AG09319 (cell line): ENCODE measurements at regions not wholly inside any gene's neighbourhood (a gene's known extent, or its start where the extent isn't known, plus 50 kb on each side); places are given as distances from the start of the nearest gene placed in this dataset.

Experiments
- DNase-seq: peaks from one replicate; pipeline ENCODE4 v3.0.0-alpha.2; 2010; ENCODE audit warnings: low read depth; ENCODE audit errors: extremely low read depth
- TF ChIP-seq, protein P1 (sequence below): IDR thresholded peaks from 2 replicates; pipeline ENCODE4 v1.5.1; 2011; ENCODE audit warnings: low read depth, mild to moderate bottlenecking, inconsistent platforms, low read length, moderate library complexity

DNA sequence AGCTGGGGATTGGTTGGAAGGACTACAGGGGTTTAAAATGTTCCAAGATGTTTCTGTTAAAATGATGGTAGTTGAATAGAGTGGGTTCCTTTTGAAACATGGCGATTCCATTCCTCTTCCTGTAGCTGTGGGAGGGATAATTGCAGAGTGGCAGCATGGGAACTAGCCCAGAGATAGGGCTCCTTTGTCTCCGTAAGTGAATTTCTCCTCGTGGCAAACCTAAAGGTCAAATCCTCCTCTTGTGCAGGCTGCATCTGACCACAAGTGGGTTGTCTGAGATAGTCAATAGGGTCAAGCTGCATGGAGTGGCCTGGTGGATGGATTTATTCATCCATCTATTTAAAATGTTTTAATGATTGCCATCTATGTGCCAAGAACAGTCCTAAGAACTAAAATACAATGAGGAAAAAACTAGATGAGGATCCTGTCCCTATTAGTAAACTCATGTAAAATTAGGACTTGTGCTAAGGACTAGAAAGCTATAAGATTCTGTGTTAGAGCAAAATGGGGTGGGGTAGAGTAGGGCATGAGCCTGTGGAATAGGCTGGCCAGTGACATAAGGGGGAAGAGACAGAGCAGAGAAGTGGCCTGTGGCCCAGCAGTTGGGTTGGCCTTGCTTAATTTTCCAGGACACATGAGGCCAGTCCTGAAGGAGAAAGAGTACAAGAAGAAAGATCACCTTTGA, 89.1 kb upstream of the IVNS1ABP start:
- TF ChIP-seq, protein P1, sequence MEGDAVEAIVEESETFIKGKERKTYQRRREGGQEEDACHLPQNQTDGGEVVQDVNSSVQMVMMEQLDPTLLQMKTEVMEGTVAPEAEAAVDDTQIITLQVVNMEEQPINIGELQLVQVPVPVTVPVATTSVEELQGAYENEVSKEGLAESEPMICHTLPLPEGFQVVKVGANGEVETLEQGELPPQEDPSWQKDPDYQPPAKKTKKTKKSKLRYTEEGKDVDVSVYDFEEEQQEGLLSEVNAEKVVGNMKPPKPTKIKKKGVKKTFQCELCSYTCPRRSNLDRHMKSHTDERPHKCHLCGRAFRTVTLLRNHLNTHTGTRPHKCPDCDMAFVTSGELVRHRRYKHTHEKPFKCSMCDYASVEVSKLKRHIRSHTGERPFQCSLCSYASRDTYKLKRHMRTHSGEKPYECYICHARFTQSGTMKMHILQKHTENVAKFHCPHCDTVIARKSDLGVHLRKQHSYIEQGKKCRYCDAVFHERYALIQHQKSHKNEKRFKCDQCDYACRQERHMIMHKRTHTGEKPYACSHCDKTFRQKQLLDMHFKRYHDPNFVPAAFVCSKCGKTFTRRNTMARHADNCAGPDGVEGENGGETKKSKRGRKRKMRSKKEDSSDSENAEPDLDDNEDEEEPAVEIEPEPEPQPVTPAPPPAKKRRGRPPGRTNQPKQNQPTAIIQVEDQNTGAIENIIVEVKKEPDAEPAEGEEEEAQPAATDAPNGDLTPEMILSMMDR, result no peak
- DNase-seq, result no peak

DNA sequence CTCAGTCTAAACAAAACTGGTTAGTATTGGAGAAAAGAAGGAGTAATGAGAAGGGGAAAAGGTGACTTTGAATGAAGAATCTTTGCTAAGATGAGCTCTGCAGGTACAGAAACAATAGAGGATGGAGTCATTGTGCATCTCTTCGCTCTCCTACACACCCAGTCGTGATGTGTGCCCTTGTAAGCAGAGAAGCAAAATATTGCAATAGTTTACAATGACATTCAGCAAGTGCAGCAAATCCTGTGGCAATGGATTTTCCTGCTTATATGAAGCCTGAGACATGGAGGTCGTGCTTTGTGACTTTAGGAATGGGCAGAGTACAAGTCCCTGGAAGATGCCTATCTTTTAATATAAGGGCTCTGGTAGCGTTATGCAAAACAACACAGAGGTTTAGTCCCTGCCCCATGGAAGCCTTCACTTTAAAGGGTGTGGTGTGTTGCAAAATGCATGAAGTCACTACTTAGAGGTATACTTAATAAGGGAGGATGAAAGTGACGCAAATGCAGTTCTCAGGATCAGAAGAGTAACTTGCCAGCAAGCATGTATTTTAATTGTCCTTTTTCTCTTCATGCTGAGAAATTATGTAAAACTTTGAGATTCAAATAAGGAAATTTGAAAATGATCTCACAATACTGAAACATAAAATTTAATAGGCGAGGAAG, 88.0 kb upstream of the IVNS1ABP start:
- TF ChIP-seq, protein P1, result no peak

DNA sequence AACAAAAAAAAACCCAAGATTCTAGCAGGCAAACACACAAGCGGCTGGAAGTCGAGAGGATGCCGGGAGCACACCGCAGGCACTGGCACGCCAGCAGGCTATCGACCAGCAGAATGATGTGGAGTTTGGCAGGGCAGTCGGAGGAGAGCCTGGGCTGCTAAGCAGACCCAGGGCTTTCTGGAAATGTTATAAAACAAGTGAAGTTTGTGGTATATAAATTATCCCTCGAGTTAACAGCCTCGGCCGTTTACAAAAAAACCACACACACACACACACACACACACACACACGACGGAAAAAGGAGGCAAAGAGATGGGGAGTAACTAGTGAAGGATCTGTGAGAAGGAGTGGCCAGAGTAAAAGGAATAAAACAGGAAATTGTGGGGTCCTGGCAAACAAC, 87.2 kb upstream of the IVNS1ABP start:
- TF ChIP-seq, protein P1, result no peak
- no peak for DNase-seq

More for the DNA sequence above, 88.0 kb upstream of the IVNS1ABP start:
- DNase-seq, result no peak

DNA sequence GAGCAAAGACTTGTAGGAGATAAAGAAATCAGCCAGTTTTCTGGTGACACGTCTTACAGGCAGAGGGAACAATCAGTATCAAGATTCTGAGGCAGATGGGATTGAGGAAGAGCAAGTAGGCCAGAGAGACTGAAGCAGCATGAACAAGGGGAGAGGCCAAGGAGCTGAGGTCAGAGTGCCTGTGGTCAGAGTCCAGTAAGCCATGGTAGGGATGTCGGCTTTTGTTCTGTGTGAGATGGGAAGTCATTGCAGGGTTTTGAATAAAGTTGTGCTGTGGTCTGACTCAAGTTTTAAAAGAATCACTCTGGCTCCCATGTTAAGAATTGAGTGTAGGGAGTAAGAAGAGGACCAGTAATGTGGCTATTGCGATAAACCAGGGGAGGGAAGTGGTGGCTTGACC, 85.9 kb upstream of the IVNS1ABP start:
- TF ChIP-seq, protein P1, result no peak

DNA sequence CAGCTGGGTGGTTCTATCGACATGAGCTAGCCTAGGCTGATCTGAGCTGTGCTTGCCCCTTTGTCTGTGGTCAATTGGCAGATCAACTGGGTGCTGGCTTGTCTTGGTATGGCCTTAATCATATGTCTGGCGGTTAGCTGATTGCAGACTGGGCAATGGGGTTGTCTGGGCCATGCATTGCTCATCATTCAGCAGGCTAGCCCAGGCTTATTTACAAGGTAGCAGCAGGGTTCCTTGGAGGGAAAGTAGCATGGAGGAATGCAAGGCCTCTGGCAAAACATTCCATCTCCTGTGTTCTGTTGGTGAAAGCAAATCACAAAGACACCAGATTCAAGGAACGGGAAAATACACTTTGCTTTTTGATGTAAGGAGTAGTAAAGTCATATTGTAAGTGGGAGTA, 84.0 kb upstream of the IVNS1ABP start:
- no peak for DNase-seq
- TF ChIP-seq, protein P1, result no peak

More for the DNA sequence above, 85.9 kb upstream of the IVNS1ABP start:
- no peak for DNase-seq

DNA sequence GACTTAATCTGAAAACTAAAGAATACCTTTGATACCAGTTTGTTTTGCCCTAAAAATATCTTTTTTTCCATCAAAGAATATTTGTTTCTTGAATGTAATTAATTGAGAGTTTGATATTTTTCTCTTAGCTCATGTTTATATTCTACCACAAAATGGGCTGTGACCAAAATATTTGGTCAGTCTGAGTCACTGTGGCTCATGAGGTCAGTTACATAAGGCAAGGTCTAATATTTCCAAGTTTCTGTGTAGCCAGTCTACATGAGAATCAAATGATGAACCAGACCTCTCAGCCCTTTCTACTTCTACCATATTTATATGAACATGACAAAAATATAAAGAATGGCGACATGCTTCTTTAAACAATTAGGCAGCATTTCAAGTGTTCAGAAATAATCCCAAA, 83.0 kb upstream of the IVNS1ABP start:
- no peak for DNase-seq
- TF ChIP-seq, protein P1, result no peak

DNA sequence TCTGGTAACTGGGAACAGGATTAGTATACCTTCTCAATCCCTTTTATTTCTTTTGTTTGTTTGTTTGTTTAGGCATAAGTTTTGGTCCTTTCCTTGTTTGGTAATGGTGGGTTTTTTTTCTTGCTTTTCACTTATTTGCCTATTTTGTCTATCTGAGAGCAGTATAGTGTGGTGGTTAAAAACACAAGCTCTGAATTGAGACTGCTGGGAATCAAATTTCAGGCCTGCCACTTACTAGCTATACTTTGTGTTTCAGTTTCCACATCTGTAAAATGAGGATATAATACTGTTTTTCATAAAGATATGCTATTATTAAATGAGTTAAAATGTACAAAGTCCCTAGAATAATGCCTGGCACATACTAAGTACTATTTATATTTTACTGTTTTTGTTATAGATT, 81.6 kb upstream of the IVNS1ABP start:
- TF ChIP-seq, protein P1, result no peak
- no peak for DNase-seq
